A549 (cell line): ENCODE measurements at regions not wholly inside any gene's neighbourhood (a gene's known extent, or its start where the extent isn't known, plus 50 kb on each side); places are given as distances from the start of the nearest gene placed in this dataset.

Experiments used
- CBX8 ChIP-seq: fragments of 200-600 bp; sonication (generic); IDR thresholded peaks from 2 replicates; pipeline ENCODE4 v1.6.1; 2016
- CEBPB ChIP-seq, 2 experiments: fragments of >200 bp in 1 of 2; sonication (Bioruptor Twin) in 1 of 2; formaldehyde crosslinking in 1 of 2; IDR thresholded peaks; 2 replicates each; pipeline ENCODE4 v1.6.1; 2012 to 2016
- EP300 ChIP-seq, 2 experiments: fragments of >200 bp; sonication (Bioruptor Twin); formaldehyde crosslinking; IDR thresholded peaks; 2 replicates in 1 of 2; 3 replicates in 1 of 2; pipeline ENCODE4 v1.6.1; 2016 to 2017
- ESRRA ChIP-seq: fragments of 150-350 bp; IDR thresholded peaks from 2 replicates; pipeline ENCODE4 v1.6.1; 2014; ENCODE audit warnings: mild to moderate bottlenecking, low read length, borderline replicate concordance
- MAFK ChIP-seq: fragments of 450-650 bp; IDR thresholded peaks from 2 replicates; pipeline ENCODE4 v1.6.1; 2014; ENCODE audit not compliant: partially characterized antibody
- PHF8 ChIP-seq: fragments of 200-600 bp; sonication (generic); IDR thresholded peaks from 2 replicates; pipeline ENCODE4 v1.6.1; 2016; ENCODE audit warnings: low read depth, mild to moderate bottlenecking, antibody characterized with exemption, moderate library complexity, borderline replicate concordance
- POLR2A ChIP-seq: IDR thresholded peaks from 2 replicates; pipeline ENCODE4 v1.6.1; 2012; ENCODE audit warnings: mild to moderate bottlenecking, low read length
- SMC3 ChIP-seq: fragments of >200 bp; sonication (Bioruptor Twin); formaldehyde crosslinking; IDR thresholded peaks from 3 replicates; pipeline ENCODE4 v1.6.1; 2018; ENCODE audit warnings: inconsistent platforms
- TF ChIP-seq, protein P1 (sequence below): fragments of >200 bp; sonication (Bioruptor Twin); formaldehyde crosslinking; IDR thresholded peaks from 3 replicates; pipeline ENCODE4 v1.5.1; 2016
- TF ChIP-seq, protein P2 (sequence below): fragments of 450-650 bp; IDR thresholded peaks from 2 replicates; pipeline ENCODE4 v1.6.1; 2014; ENCODE audit warnings: antibody characterized with exemption
- TF ChIP-seq, protein P3 (sequence below): IDR thresholded peaks from 2 replicates; pipeline ENCODE4 v1.6.1; 2012

DNA sequence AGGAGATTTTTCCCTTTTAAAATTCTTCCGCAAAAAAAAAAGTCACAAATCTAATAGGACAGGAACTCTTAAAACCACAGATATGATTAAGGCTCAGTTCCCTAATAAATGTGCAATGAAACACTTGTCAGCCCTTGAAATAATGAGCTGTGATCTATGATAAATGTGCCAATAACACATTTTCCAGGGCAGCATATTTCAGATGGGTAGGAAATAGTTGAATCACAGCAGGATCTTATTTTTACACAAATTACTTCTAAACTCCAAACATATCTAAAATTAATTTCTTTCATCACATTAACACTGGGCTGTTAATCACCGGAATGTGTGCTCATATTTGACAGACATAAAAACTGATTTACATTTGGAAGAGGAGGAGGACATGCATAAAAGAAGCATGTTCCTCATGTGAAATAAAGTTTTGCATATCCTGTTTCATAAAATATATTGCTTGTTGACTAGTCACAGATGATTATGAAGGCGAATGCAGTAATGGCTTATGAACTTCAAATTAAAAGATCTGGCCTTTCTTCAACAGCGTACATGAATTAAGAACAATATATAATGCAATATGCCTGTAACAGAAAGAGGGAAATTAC, 281.4 kb downstream of the PAX3 start:
- TF ChIP-seq, protein P1, sequence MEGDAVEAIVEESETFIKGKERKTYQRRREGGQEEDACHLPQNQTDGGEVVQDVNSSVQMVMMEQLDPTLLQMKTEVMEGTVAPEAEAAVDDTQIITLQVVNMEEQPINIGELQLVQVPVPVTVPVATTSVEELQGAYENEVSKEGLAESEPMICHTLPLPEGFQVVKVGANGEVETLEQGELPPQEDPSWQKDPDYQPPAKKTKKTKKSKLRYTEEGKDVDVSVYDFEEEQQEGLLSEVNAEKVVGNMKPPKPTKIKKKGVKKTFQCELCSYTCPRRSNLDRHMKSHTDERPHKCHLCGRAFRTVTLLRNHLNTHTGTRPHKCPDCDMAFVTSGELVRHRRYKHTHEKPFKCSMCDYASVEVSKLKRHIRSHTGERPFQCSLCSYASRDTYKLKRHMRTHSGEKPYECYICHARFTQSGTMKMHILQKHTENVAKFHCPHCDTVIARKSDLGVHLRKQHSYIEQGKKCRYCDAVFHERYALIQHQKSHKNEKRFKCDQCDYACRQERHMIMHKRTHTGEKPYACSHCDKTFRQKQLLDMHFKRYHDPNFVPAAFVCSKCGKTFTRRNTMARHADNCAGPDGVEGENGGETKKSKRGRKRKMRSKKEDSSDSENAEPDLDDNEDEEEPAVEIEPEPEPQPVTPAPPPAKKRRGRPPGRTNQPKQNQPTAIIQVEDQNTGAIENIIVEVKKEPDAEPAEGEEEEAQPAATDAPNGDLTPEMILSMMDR: no peak
- TF ChIP-seq, protein P2, sequence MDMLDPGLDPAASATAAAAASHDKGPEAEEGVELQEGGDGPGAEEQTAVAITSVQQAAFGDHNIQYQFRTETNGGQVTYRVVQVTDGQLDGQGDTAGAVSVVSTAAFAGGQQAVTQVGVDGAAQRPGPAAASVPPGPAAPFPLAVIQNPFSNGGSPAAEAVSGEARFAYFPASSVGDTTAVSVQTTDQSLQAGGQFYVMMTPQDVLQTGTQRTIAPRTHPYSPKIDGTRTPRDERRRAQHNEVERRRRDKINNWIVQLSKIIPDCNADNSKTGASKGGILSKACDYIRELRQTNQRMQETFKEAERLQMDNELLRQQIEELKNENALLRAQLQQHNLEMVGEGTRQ: no peak
- TF ChIP-seq ESRRA (no peak), PHF8 (no peak), CEBPB (IDR thresholded peaks at IDR 0.05) (no peak), CBX8 (no peak), MAFK (no peak), SMC3 (no peak), POLR2A (no peak), EP300 (IDR thresholded peaks at IDR 0.05) (no peak)
- TF ChIP-seq, protein P3, sequence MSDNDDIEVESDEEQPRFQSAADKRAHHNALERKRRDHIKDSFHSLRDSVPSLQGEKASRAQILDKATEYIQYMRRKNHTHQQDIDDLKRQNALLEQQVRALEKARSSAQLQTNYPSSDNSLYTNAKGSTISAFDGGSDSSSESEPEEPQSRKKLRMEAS: no peak
